Retinal pigment epithelial cell (primary cell): ENCODE measurements at regions not wholly inside any gene's neighbourhood (a gene's known extent, or its start where the extent isn't known, plus 50 kb on each side); places are given as distances from the start of the nearest gene placed in this dataset.
A peak's percentile ranks its signal among the peaks of the same experiment; 100 is the strongest.

Source experiments
- DNase-seq: peaks from one replicate; pipeline ENCODE4 v3.0.0-alpha.2; 2010; ENCODE audit warnings: low read depth
- H3K4me3 ChIP-seq: 2 replicates; pipeline ENCODE4 v1.5.1; 2011; ENCODE audit warnings: mild to moderate bottlenecking, low read length, control low read depth, moderate library complexity
- TF ChIP-seq, protein P1 (sequence below): conservative IDR thresholded peaks from 2 replicates; pipeline ENCODE4 v1.5.1; 2011; ENCODE audit warnings: low read depth, low read length, control low read depth, inconsistent platforms

DNA sequence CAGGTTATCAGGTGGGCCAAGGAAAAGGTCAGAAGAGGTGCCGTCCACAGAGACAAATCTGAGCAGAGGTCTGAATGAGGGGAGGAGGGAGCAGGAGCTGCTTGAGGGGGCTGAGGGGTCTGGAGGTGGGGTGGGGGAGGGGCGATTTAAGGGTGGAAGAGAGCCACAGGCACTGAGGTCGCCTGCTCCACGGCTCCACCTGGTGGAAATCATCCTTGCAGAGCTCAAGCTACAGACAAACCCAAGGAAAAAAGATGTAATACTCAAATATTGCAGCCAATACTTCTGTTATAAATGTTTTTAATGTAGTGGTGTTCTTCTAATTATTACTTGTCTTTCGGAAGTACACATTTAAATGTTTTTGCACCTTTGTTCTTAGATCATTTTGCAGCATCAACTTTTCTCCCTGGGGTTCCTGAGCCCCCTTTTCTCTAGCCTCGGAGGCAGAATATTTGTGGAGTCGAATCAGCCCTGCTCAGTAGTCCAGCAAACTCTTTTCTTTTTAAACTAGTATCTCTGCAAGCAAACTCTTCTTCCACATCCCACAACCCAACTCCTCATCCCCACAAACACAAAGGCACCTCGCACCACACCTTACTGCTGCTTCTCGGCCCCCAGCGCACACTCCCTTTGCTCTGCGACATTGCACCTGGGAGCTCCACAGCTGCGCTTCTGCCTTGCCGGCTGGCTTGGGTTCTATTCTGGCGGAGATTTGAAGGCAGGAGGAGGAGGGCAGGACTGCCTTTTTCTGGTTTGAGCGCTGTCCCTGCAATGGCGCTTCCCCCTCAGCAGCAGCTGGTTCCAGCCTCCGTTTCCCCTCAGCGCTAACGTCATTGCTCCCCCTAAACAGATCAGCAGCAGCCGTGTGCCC lies 51.0 kb upstream of the TFAP2A start:
- no peak for DNase-seq
- no peak overlapping the region for H3K4me3 ChIP-seq
- TF ChIP-seq, protein P1, sequence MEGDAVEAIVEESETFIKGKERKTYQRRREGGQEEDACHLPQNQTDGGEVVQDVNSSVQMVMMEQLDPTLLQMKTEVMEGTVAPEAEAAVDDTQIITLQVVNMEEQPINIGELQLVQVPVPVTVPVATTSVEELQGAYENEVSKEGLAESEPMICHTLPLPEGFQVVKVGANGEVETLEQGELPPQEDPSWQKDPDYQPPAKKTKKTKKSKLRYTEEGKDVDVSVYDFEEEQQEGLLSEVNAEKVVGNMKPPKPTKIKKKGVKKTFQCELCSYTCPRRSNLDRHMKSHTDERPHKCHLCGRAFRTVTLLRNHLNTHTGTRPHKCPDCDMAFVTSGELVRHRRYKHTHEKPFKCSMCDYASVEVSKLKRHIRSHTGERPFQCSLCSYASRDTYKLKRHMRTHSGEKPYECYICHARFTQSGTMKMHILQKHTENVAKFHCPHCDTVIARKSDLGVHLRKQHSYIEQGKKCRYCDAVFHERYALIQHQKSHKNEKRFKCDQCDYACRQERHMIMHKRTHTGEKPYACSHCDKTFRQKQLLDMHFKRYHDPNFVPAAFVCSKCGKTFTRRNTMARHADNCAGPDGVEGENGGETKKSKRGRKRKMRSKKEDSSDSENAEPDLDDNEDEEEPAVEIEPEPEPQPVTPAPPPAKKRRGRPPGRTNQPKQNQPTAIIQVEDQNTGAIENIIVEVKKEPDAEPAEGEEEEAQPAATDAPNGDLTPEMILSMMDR: peak; percentile 80
